Ascending aorta (tissue), 2 donors: ENCODE measurements at regions not wholly inside any gene's neighbourhood (a gene's known extent, or its start where the extent isn't known, plus 50 kb on each side); places are given as distances from the start of the nearest gene placed in this dataset.

Experiments
- DNase-seq, 2 donors: peaks; one replicate each; pipeline ENCODE4 v3.0.0-alpha.2; 2019; ENCODE audit warnings: low spot score in 2 of 2
- H3K27ac ChIP-seq, 2 donors: fragments of 200-600 bp; sonication (generic); one replicate each; pipeline ENCODE4 v1.5.1; 2016 to 2017; ENCODE audit warnings: mild to moderate bottlenecking in 1 of 2
- H3K27me3 ChIP-seq: fragments of 200-600 bp; sonication (generic); one replicate; pipeline ENCODE4 v1.5.1; 2017
- H3K36me3 ChIP-seq, 2 donors: fragments of 200-600 bp; sonication (generic); one replicate each; pipeline ENCODE4 v1.5.1; 2016
- H3K4me1 ChIP-seq, 2 donors: fragments of 200-600 bp; sonication (generic); one replicate each; pipeline ENCODE4 v1.5.1; 2016 to 2017; ENCODE audit warnings: mild to moderate bottlenecking in 1 of 2
- H3K4me3 ChIP-seq, 2 donors: fragments of 200-600 bp; sonication (generic); one replicate each; pipeline ENCODE4 v1.5.1; 2016 to 2017; ENCODE audit warnings: mild to moderate bottlenecking in 1 of 2
- H3K9me3 ChIP-seq, 2 donors: fragments of 200-600 bp; sonication (generic); one replicate each; pipeline ENCODE4 v1.5.1; 2016
- intact Hi-C: fragments of 100-400 bp; cut with DNase I; formaldehyde crosslinking; loops from one replicate; pipeline ENCODE4 v1.15.1; 2023
- TF ChIP-seq, protein P1 (sequence below), 3 experiments: fragments of 200-600 bp in 2 of 3; fragments of 450-650 bp in 1 of 3; sonication (generic) in 2 of 3; IDR thresholded peaks; one replicate each; pipeline ENCODE4 v1.5.1; 2016 to 2019; ENCODE audit warnings: antibody characterized with exemption in 3 of 3, mild to moderate bottlenecking in 1 of 3, moderate library complexity in 1 of 3

- Histone ChIP-seq H3K4me3 (no peak overlapping the region), H3K9me3 (no peaks in the 10 kb centered on the region), H3K36me3 (no peaks in the 10 kb centered on the region), H3K27me3 (no peaks in the 10 kb centered on the region), H3K4me1 (no peaks in the 10 kb centered on the region), H3K27ac (no peak overlapping the region)
- intact Hi-C loops: no loop called here
- TF ChIP-seq, protein P1, sequence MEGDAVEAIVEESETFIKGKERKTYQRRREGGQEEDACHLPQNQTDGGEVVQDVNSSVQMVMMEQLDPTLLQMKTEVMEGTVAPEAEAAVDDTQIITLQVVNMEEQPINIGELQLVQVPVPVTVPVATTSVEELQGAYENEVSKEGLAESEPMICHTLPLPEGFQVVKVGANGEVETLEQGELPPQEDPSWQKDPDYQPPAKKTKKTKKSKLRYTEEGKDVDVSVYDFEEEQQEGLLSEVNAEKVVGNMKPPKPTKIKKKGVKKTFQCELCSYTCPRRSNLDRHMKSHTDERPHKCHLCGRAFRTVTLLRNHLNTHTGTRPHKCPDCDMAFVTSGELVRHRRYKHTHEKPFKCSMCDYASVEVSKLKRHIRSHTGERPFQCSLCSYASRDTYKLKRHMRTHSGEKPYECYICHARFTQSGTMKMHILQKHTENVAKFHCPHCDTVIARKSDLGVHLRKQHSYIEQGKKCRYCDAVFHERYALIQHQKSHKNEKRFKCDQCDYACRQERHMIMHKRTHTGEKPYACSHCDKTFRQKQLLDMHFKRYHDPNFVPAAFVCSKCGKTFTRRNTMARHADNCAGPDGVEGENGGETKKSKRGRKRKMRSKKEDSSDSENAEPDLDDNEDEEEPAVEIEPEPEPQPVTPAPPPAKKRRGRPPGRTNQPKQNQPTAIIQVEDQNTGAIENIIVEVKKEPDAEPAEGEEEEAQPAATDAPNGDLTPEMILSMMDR (IDR thresholded peaks at IDR 0.05): no peak
- no peak for DNase-seq
These were observed 222.6 kb downstream of the TEX36 start for GRCh38 chr10:125460326-125460725.

- Histone ChIP-seq H3K27me3 (no peaks in the 10 kb centered on the region), H3K9me3 (no peaks in the 10 kb centered on the region), H3K4me1 (no peaks in the 10 kb centered on the region), H3K36me3 (no peaks in the 10 kb centered on the region), H3K27ac (no peak overlapping the region), H3K4me3 (no peak overlapping the region)
- intact Hi-C loops: no loop called here
- TF ChIP-seq, protein P1 (IDR thresholded peaks at IDR 0.05): no peak
- no peak for DNase-seq
These were observed 225.6 kb downstream of the TEX36 start for GRCh38 chr10:125457406-125457805.

GRCh38 chr10:125455855-125456254, 227.1 kb downstream of the TEX36 start:
- no peaks in the 10 kb centered on the region for H3K9me3 ChIP-seq
- intact Hi-C loops: no loop called here
- TF ChIP-seq, protein P1 (IDR thresholded peaks at IDR 0.05): no peak
- H3K36me3 ChIP-seq: no peaks in the 10 kb centered on the region
- no peak for DNase-seq
- no peak overlapping the region for H3K4me3 ChIP-seq
- no peak overlapping the region for H3K27ac ChIP-seq
- H3K27me3 ChIP-seq: no peaks in the 10 kb centered on the region
- H3K4me1 ChIP-seq: no peaks in the 10 kb centered on the region

DNA sequence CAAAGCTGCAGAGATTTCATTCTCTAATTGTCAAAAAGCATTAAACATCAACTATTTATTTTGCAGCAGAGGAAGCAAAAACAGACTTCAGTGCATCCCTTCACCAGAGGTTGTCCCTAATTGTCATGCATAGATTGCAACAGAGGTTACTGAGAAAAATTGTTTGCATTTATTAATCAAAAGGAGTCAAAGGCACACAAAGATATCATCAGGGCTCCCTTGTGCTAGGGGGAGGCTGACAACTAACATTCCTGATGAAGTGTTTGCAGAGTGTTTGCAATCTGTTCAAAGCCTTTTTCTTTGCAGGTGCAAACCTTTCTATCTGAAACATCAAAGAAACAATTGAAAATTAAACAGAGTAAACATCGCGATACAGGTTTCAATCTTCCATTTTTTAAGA, 227.5 kb downstream of the TEX36 start:
- intact Hi-C loops: no loop called here
- Histone ChIP-seq H3K9me3 (no peaks in the 10 kb centered on the region), H3K36me3 (no peaks in the 10 kb centered on the region), H3K4me3 (no peak overlapping the region), H3K27me3 (no peaks in the 10 kb centered on the region), H3K4me1 (no peaks in the 10 kb centered on the region), H3K27ac (no peak overlapping the region)
- TF ChIP-seq, protein P1 (IDR thresholded peaks at IDR 0.05): no peak
- no peak for DNase-seq

GRCh38 chr10:125451319-125451718, 231.6 kb downstream of the TEX36 start:
- no peaks in the 10 kb centered on the region for H3K36me3 ChIP-seq
- TF ChIP-seq, protein P1 (IDR thresholded peaks at IDR 0.05): no peak

DNA sequence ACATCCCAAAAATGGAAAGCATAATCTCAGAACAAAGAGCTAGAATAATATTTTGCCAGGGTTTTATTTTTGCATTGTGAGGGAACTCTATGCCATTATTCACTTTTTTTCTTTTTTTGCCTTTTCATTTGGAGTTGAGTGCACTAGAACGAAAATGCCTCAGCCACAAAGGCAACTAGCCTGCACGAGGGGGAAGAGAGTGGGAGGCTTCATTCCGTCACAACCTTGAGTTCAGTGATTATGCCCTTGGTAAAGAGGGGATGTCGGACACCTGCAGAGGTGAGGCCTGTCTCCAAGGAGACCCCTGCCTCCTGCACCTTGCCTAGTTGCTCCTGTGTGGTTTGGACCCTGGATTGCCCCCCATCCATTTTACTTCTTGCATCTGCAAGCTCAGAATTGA, 232.7 kb downstream of the TEX36 start:
- intact Hi-C loops: no loop called here
- no peak overlapping the region for H3K4me3 ChIP-seq
- no peak for DNase-seq
- no peaks in the 10 kb centered on the region for H3K36me3 ChIP-seq
- no peaks in the 10 kb centered on the region for H3K27me3 ChIP-seq
- no peaks in the 10 kb centered on the region for H3K9me3 ChIP-seq
- no peak overlapping the region for H3K27ac ChIP-seq
- TF ChIP-seq, protein P1 (IDR thresholded peaks at IDR 0.05): no peak
- H3K4me1 ChIP-seq: no peaks in the 10 kb centered on the region

More at GRCh38 chr10:125451319-125451718, 231.6 kb downstream of the TEX36 start:
- H3K4me3 ChIP-seq: no peak overlapping the region
- H3K4me1 ChIP-seq: no peaks in the 10 kb centered on the region
- H3K27ac ChIP-seq: no peak overlapping the region
- intact Hi-C loops: no loop called here
- H3K27me3 ChIP-seq: no peaks in the 10 kb centered on the region
- DNase-seq: no peak
- H3K9me3 ChIP-seq: no peaks in the 10 kb centered on the region
